NOMO-1 (cell line): ENCODE measurements at regions not wholly inside any gene's neighbourhood (a gene's known extent, or its start where the extent isn't known, plus 50 kb on each side); places are given as distances from the start of the nearest gene placed in this dataset.
"Not testable (repeated sequence)": the region's sequence is repeated elsewhere in the genome, so short reads cannot be mapped to it uniquely, and the experiment has no call there.

Source experiments
- DNase-seq, 2 experiments: peaks; one replicate each; lab custom pipeline; 2025; ENCODE audit not compliant: unreplicated experiment in 2 of 2; lab: John Stamatoyannopoulos, UW

- peak; percentile 19 to 58 for DNase-seq
Measured at GRCh38 chr4:153877898-153878297, 89.0 kb upstream of the SFRP2 start.

GRCh38 chr4:153873741-153874140 is 84.9 kb upstream of the SFRP2 start:
- DNase-seq: no peak

DNA sequence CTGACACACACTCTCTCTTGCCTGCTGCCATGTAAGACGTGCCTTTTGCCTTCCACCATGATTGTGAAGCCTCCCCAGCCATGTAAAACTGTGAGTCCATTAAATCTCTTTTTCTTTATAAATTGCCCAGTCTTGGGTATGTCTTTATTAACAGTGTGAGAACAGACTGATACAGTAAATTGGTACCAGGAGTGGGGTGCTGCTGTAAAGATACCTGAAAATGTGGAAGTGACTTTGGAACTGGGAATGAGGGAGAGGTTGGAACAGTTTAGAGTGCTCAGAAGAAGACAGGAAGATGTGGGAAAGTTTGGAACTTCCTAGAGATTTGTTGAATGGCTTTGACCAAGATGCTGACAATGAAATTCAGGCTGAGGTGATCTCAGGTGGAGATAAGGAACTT is 77.9 kb upstream of the SFRP2 start:
- DNase-seq: not testable (repeated sequence)

DNA sequence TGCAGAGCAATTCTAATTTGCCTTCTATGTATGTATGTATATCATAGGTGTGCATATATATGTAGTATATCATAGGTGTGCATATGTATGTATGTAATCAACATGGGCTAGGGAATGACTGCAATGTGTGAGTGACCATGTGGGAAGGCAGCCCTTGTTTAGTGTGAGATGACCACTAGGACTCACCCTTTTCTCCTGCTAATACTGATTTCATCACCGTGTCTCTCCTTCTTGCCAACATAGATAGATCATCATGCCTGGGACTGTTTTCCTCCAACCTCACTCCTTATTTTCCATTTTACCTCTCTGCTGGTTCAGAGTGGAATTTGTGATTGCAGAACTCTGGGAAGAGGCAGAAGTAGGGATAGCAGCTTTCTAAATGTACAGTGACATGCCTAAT is 63.6 kb upstream of the SFRP2 start:
- no peak for DNase-seq

DNA sequence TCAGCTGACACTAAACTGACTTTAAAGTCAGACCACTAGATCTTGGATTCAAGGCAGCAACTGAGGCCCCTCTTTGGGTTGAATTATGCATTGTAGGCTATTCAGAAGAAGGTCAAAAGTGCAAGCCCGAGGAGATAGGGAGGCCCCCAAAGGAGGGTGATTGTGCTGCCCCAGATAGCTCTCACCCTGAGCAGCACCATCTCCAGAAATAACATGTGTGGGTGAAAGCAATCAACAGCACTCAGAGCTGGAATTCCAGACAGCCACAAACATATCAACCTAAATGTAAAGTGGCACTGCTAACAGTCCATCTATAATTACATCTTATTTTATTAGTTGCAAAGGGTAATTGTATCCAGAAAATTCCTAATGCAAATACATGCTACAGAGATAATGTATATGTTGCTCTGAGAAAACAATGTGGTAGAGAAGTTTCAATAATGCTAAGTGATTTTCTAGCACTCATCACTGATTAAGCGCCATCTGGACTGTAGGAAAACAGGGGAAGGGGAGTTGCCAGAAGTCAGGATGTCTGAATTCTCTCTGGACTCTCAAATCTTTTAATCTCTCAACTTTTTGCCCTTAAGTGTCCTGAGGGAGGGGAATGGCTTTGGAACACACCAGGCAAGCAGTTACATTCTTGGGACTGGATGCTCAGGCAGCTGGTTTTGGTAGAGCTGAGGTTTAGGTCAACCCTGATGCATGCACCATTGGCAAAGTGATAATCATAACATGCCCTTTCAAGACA is 61.8 kb upstream of the SFRP2 start:
- DNase-seq: no peak

DNA sequence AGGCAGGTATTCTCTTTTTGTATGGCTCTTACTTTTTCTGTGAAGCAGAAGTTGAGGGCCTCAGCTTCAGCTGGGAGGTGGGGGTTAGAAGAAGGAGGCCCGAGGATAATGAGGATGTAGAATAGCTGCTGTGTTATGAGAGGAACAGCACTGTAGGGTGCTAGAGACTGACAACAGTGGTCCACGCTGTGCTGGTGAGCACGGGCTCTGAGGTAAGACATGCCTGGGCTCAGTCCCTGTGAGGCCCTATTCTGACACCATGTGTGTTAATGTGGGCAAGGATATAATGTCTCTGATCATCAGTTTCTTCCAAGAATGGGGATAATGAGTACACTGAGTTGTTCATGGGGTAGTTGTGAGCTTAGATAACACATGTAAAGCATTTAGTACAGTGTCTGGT is 55.3 kb upstream of the SFRP2 start:
- no peak for DNase-seq
